ENCODE measurements at regions not wholly inside any gene's neighbourhood (a gene's known extent, or its start where the extent isn't known, plus 50 kb on each side); places are given as distances from the start of the nearest gene placed in this dataset.

- TF ChIP-seq, protein P1, sequence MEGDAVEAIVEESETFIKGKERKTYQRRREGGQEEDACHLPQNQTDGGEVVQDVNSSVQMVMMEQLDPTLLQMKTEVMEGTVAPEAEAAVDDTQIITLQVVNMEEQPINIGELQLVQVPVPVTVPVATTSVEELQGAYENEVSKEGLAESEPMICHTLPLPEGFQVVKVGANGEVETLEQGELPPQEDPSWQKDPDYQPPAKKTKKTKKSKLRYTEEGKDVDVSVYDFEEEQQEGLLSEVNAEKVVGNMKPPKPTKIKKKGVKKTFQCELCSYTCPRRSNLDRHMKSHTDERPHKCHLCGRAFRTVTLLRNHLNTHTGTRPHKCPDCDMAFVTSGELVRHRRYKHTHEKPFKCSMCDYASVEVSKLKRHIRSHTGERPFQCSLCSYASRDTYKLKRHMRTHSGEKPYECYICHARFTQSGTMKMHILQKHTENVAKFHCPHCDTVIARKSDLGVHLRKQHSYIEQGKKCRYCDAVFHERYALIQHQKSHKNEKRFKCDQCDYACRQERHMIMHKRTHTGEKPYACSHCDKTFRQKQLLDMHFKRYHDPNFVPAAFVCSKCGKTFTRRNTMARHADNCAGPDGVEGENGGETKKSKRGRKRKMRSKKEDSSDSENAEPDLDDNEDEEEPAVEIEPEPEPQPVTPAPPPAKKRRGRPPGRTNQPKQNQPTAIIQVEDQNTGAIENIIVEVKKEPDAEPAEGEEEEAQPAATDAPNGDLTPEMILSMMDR (IDR thresholded peaks at IDR 0.05): no peak
- no peak for TF ChIP-seq EZH2phosphoT487 (IDR thresholded peaks at IDR 0.05)
Observed at GRCh38 chr2:4522498-4523421, 819.4 kb downstream of the DCDC2C start.

Measured in neural progenitor cell (in vitro differentiated cells).